ENCODE measurements at regions not wholly inside any gene's neighbourhood (a gene's known extent, or its start where the extent isn't known, plus 50 kb on each side); places are given as distances from the start of the nearest gene placed in this dataset.

GRCh38 chr14:71533390-71533789, 398.8 kb upstream of the RGS6 start:
- no peak for TF ChIP-seq POLR2A (IDR thresholded peaks at IDR 0.05; ENCODE audit: low read length)
- TF ChIP-seq GATA1 (IDR thresholded peaks at IDR 0.05; ENCODE audit: low read depth, low read length), result no peak

All from erythroblast (primary cell).